GM19240 (cell line): ENCODE measurements at regions not wholly inside any gene's neighbourhood (a gene's known extent, or its start where the extent isn't known, plus 50 kb on each side); places are given as distances from the start of the nearest gene placed in this dataset.
"Not testable (repeated sequence)": the region's sequence is repeated elsewhere in the genome, so short reads cannot be mapped to it uniquely, and the experiment has no call there.

Experiments used
- DNase-seq: peaks from one replicate; pipeline ENCODE4 v3.0.0; 2011; ENCODE audit warnings: low spot score; ENCODE audit not compliant: insufficient read length

GRCh38 chr15:96468036-96468435, 137.5 kb downstream of the NR2F2 start:
- no peak for DNase-seq

GRCh38 chr15:96470681-96471310, 140.3 kb downstream of the NR2F2 start:
- no peak for DNase-seq

- DNase-seq: no peak
Measured at GRCh38 chr15:96472681-96473080, 142.2 kb downstream of the NR2F2 start.

- no peak for DNase-seq
Measured at GRCh38 chr15:96473556-96473955, 143.1 kb downstream of the NR2F2 start.

GRCh38 chr15:96474231-96474664, 143.7 kb downstream of the NR2F2 start:
- DNase-seq: no peak

GRCh38 chr15:96477227-96477626, 146.7 kb downstream of the NR2F2 start:
- DNase-seq: no peak

- not testable (repeated sequence) for DNase-seq
Measured at GRCh38 chr15:96484412-96484811, 153.9 kb downstream of the NR2F2 start.

- no peak for DNase-seq
Measured at GRCh38 chr15:96484830-96485229, 154.3 kb downstream of the NR2F2 start.

GRCh38 chr15:96487245-96487644, 156.7 kb downstream of the NR2F2 start:
- DNase-seq: no peak

- not testable (repeated sequence) for DNase-seq
Measured at GRCh38 chr15:96491066-96491699, 160.7 kb downstream of the NR2F2 start.

- not testable (repeated sequence) for DNase-seq
Measured at GRCh38 chr15:96491700-96492644, 161.5 kb downstream of the NR2F2 start.

- DNase-seq: no peak
Measured at GRCh38 chr15:96494505-96494904, 164.0 kb downstream of the NR2F2 start.

- no peak for DNase-seq
Measured at GRCh38 chr15:96495386-96495785, 164.9 kb downstream of the NR2F2 start.

- DNase-seq: no peak
Measured at GRCh38 chr15:96497951-96498350, 167.5 kb downstream of the NR2F2 start.

- no peak for DNase-seq
Measured at GRCh38 chr15:96500508-96500907, 170.0 kb downstream of the NR2F2 start.

- no peak for DNase-seq
Measured at GRCh38 chr15:96501362-96501761, 170.9 kb downstream of the NR2F2 start.

GRCh38 chr15:96502196-96502595, 171.7 kb downstream of the NR2F2 start:
- DNase-seq: no peak

- DNase-seq: no peak
Measured at GRCh38 chr15:96503276-96503675, 172.8 kb downstream of the NR2F2 start.

- no peak for DNase-seq
Measured at GRCh38 chr15:96504371-96504770, 173.9 kb downstream of the NR2F2 start.

- no peak for DNase-seq
Measured at GRCh38 chr15:96505014-96505413, 174.5 kb downstream of the NR2F2 start.

GRCh38 chr15:96514607-96515285, 184.2 kb downstream of the NR2F2 start:
- DNase-seq: no peak

- no peak for DNase-seq
Measured at GRCh38 chr15:96515371-96515770, 184.9 kb downstream of the NR2F2 start.
